Esophagus squamous epithelium (tissue), 4 donors: ENCODE measurements at regions not wholly inside any gene's neighbourhood (a gene's known extent, or its start where the extent isn't known, plus 50 kb on each side); places are given as distances from the start of the nearest gene placed in this dataset.

ENCODE experiments used
- CTCF ChIP-seq, 6 experiments: fragments of 450-650 bp in 4 of 6; fragments of 200-600 bp in 2 of 6; sonication (generic) in 2 of 6; IDR thresholded peaks; one replicate each; pipeline ENCODE4 v1.5.1; 2016 to 2019; ENCODE audit warnings: antibody characterized with exemption in 6 of 6, mild to moderate bottlenecking in 4 of 6, moderate library complexity in 4 of 6
- POLR2A ChIP-seq, 4 donors: fragments of 450-650 bp; IDR thresholded peaks; one replicate each; pipeline ENCODE4 v1.6.1; 2017; ENCODE audit warnings: antibody characterized with exemption in 4 of 4, mild to moderate bottlenecking in 4 of 4, moderate library complexity in 3 of 4

- no peak for TF ChIP-seq CTCF (IDR thresholded peaks at IDR 0.05)
- no peak for TF ChIP-seq POLR2A (IDR thresholded peaks at IDR 0.05)
Measured at GRCh38 chr1:29451368-29451892, 215.1 kb downstream of the PTPRU start.
